Activated T-cell treated with anti-CD3 and anti-CD28 coated beads for 48 hours (primary cell): ENCODE measurements at regions not wholly inside any gene's neighbourhood (a gene's known extent, or its start where the extent isn't known, plus 50 kb on each side); places are given as distances from the start of the nearest gene placed in this dataset.
A peak's percentile ranks its signal among the peaks of the same experiment; 100 is the strongest.
"Not testable (repeated sequence)": the region's sequence is repeated elsewhere in the genome, so short reads cannot be mapped to it uniquely, and the experiment has no call there.

Source experiments
- DNase-seq: peaks from one replicate; pipeline ENCODE4 v3.0.0-alpha.2; 2020; ENCODE audit warnings: low read depth

GRCh38 chr19:28685802-28686201 lies 527.1 kb downstream of the UQCRFS1 start:
- no peak for DNase-seq

DNA sequence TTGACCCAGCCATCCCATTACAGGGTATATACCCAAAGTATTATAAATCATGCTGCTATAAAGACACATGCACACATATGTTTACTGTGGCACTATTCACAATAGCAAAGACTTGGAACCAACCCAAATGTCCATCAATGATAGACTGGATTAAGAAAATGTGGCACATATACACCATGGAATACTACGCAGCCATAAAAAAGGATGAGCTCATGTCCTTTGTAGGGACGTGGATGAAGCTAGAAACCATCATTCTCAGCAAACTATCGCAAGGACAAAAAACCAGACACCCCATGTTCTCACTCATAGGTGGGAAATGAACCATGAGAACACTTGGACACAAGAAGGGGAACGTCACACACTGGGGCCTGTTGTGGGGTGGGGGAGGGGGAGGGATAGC lies 527.9 kb downstream of the UQCRFS1 start:
- DNase-seq = not testable (repeated sequence)

GRCh38 chr19:28680111-28680510 lies 532.8 kb downstream of the UQCRFS1 start:
- DNase-seq = no peak

DNA sequence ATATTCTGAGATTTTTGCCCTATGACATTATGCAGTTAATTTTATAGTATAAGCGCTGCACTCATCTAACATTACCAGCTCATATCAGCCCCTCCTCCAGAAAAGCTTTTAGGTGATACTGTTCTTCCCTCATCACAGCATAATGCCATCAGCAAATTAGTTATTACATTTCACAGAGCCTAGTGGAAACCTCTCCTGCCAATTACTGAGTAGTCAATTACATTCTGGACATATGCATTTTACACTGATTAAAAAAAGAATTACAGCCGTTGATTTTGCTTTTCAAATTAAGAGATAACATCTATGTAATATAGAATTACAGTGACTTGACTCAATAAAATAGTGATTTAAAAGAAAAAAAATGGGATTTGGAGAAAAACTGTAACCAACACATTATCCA lies 542.1 kb downstream of the UQCRFS1 start:
- no peak for DNase-seq

DNA sequence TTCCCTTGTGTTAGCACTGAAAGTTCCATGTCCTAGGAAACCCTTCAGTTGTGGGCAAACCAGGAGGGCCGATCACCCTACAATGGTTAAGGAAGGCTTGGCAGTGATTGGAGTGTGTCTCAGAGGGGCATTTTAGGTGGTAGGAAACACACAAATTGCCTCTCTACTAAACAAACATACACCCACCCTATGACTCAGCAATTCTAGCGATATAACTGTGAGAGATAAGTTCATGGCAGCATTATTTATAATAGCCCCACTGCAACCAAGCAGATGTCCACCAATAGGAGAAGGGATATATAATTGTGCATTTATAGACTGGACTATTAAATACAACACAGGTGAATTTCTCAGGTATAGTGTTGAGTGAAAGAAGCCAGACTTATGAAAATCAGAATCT lies 543.1 kb downstream of the UQCRFS1 start:
- DNase-seq = no peak

DNA sequence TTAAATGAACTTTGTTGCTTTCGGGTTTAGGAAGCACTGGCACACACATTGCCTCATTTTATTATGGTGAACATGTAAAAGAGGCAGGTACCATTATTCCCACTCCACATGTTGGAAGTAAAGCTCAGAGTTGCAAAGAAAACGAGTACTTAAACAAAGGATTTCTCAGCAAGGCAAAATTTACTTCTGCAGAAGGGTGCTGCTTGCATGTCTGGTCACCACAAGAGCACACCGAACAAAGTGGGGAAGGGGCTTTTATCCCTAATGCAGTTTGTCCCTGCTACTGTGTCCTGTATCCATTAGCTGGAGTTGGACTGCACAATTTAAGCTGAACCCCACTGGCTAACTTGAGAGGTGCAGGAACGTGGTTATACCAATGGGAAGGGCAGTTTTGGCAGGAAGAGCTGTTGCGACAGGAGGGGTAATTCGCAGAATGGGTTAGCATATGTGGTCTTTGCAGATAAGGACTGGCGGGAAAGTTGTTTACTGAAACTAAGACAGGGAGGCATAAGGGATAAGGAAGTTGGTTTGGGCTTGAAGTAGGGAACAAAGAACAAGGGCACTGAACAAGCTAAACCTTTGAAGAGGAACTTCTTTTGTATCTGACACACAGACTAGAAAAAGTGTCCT lies 545.5 kb downstream of the UQCRFS1 start:
- DNase-seq = no peak

- DNase-seq = no peak
These were observed 547.2 kb downstream of the UQCRFS1 start for GRCh38 chr19:28665748-28666147.

- no peak for DNase-seq
These were observed 556.3 kb downstream of the UQCRFS1 start for GRCh38 chr19:28656644-28657043.

DNA sequence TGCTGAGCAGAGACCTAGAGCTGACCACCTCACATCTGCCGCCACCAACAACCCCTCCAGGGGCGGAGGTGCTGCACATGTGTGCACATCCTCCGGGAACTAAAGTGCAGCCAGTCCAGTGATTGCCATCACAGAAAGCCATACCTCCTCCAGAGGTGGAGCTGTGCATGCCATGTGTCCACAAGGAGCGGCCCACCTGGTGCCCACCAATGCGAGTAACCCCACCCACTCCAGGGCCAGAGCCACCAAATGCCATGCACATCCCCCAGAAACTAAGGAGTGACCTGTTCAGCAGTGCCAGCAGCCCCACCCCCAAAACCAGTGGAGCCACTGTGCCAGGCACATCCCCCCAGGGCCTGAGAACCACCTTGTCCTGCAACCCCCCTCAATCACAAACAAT lies 557.9 kb downstream of the UQCRFS1 start:
- DNase-seq = no peak

- no peak for DNase-seq
These were observed 560.2 kb downstream of the UQCRFS1 start for GRCh38 chr19:28652765-28653164.

DNA sequence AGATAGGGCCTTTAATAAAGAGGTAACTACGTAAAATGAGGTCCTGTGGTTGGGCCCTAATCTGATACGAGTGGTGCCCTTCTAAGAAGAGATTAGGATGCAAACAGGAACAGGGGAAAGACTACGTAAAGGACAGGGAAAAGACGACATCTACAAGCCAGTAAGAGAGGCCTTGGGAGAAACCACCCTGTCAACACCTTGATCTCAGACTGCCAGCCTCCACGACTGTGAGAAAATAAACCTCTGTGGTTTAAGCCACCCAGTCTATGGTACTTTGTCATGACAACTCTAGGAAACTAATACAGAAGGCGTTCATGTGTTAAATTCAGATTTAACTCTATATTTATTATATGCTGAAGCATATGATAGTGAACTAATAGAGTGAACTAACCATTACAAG lies 566.3 kb downstream of the UQCRFS1 start:
- DNase-seq = no peak

DNA sequence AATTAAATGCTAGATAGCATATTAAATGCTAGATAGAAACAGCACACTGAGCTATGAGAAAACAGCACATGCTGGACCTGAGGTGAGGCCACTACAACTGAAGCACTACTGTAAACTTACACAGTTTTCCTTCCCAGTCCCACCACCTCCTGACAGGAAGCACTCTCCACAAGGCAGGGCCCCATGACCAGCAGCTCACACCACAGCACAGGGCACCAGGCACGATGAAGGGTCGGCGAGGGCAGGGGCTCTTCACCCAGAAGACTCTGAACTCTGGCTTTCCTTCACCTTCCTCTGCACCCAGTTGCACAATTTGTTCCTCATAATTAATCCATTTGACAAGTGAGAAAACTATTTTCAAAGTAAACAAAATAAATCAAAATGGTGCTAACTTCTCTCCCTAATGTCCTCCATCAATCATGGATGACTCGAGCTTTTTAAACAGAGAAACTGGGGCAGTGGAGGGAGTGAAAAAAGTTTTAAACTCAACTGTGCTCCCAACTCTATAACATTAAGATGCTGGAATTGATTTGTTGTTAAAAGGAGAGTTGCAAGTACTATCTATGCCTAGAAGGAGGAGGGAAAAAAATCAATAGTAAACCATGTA lies 568.7 kb downstream of the UQCRFS1 start:
- no peak for DNase-seq

- no peak for DNase-seq
These were observed 569.9 kb downstream of the UQCRFS1 start for GRCh38 chr19:28642787-28643683.

DNA sequence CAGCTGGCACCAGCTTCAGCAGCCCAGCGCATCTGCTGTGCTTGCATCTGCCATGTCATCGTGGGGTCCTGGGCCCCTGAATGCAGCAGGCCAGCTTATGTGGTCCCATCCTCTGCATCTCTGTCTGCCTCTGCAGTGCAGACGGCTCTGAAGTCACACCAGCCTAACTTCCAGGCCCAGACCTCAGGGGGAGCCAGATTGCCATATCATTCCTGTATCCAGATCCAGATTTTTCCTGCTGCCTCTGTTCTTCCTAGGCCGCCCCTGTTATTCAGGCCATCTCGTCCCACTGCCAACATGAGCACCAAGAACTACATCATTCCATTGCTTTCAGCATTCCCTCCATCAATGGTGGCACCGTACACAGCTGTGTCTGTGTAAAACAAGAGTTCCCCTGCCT lies 571.6 kb downstream of the UQCRFS1 start:
- DNase-seq = no peak

DNA sequence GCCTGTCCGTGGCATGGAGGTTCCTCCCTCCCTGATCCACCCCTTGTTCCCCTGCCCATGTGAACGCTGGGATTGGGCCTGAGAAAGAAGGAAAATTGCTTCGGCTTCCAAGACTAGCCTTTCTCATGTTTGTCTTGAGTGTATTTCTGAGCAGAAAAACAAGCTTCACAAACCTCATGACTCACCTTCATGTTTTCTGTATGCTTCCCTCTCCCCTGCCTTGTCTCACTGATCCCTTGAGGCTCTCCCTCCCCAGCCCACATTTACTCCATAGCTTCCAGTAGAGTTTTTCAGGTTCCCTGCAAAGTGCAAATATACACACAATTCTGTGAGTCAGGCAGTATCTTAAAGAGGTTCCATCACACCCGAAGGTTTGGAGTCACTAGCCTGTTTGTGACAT lies 572.4 kb downstream of the UQCRFS1 start:
- no peak for DNase-seq

DNA sequence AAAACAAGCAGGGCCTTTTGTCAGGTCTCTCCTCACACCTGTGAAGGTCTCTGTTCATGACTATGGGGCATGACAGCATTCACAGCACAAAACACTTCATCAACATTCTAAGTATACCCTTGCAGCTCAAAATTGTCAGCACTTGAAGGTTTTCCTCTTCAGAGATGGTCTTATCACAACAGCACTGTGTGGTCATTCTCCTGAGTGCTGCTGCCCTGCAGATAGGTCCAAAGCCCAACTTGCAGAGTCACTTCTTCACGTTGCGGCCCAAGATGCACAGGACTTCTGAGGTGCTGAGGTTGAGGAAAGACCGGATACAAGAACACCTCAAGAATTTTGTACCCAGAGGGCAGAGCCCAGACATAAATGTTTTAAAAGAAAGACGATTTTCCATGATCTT lies 574.5 kb downstream of the UQCRFS1 start:
- DNase-seq = no peak

DNA sequence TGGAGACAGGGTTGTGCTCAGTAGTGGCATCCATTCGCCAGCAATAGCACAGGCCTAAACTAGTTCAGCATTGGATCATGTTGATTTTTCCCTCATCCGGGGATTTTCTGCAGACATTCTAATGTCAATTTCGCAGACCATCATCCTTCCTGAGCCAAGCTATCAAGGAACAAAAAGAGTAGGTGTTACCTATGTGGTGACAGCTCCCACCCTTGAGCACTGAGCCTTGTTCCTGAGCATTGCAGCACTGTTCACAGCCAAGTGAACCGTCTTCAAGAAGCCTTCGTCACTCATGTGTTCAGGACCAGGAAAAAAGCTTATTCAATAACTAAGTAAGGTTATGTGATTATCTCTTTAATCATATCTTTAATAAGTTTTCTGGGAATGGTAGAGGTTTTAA lies 576.2 kb downstream of the UQCRFS1 start:
- no peak for DNase-seq

DNA sequence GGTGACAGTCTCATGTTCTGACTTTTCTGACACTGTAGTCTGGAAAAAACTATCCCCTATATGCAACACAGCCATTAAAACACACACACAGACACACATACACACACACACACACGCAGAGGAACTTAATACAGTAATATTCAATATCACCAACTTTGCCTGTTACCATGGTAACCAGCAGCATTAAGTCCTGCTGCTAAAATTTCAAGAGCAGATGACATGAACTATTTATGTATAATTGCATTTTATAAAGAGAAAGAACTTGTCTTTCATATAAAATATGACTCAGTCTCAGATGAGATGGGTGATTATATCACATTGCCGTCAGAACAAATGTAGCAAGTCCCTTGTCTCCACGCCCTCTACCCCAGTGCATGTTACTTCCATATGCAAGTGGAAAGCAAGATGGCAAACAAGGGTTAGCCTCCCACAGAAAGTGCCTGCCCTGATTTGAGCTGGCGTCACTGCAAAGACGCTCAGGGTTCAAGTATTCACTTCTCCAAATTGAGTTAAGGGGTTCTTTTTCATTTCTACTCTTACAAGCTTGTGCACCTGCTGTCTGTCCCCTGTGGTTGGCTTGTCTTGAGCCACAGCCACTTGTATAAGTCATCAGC lies 576.8 kb downstream of the UQCRFS1 start:
- no peak for DNase-seq

DNA sequence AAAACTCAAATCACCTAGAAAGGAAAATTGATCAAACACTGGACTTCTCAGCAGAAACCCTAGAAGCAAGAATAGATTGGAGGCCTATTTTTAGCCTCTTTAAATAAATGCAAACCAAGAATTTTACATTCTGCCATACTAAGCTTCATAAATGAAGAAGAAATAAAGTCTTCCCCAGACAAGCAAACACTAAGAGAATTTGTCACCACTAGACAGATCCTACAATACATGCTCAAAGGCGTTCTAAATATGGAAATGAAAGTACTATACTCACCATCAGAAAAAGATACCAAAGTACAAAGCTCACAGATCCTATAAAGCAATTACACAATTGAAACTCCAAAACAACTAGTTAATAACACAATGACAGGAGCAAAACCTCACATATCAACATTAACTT lies 578.1 kb downstream of the UQCRFS1 start:
- DNase-seq = no peak

- no peak for DNase-seq
These were observed 579.0 kb downstream of the UQCRFS1 start for GRCh38 chr19:28634019-28634328.

GRCh38 chr19:28633319-28634018 lies 579.5 kb downstream of the UQCRFS1 start:
- peak; percentile 36 for DNase-seq

DNA sequence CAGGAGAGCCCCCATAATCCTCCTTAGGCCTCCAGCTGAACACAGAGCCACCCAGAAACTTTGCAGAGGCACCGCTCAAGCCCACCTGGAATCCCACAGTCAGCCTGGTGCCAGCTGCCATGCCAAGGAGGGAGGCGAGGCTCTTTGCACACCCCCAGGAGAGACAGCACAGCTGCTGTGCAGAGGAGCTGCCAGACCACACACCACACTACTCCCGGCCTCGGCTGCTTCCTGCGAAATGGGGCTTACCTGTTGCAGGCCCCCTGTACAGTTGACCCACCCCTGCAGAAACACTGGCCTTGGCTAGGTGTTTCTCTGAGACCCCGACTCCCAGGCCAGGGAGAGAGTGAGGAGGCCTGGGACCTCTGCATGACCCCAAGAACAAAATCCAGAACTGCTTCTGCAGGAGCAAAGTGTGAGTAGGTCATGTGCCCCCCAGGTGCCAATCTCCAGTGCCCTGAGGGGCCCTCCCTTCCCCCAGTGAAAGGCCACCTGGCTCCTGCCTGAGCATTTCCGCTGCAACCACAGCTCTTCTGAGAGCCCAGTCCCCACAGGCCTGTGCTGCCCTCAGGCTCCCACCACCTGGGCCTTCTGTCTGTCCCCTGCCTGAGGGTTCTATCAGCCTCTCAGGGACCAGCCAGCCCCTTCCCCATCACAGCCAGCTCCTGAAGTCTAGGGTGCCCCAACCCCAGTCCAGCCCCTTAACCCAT lies 580.4 kb downstream of the UQCRFS1 start:
- no peak for DNase-seq
